HEK293 (cell line): ENCODE measurements at regions not wholly inside any gene's neighbourhood (a gene's known extent, or its start where the extent isn't known, plus 50 kb on each side); places are given as distances from the start of the nearest gene placed in this dataset.

Experiments
- CTCF ChIA-PET: fragments of 350-600 bp; formaldehyde crosslinking; extraction: SDS; loops from one replicate; lab custom pipeline; 2021; ENCODE audit warnings: antibody characterized with exemption; lab: Yijun Ruan, JAX
- POLR2A ChIA-PET: fragments of 300-600 bp; formaldehyde crosslinking; extraction: SDS; loops from one replicate; lab custom pipeline; 2020; ENCODE audit warnings: antibody characterized with exemption, inconsistent platforms; lab: Yijun Ruan, JAX
- H3K27ac ChIP-seq: fragments of 200-500 bp; sonication (Bioruptor generic); 2 replicates; pipeline ENCODE4 v1.5.1; 2014; ENCODE audit warnings: low read depth, low read length, control low read depth, inconsistent platforms; ENCODE audit errors: extremely low read depth
- H3K36me3 ChIP-seq, 2 experiments: fragments of 200-500 bp in 1 of 2; sonication (Bioruptor generic) in 1 of 2; 1 replicate in 1 of 2; 2 replicates in 1 of 2; pipeline ENCODE4 v1.5.1; 2014 to 2017; ENCODE audit warnings: inconsistent platforms in 2 of 2, low read length in 2 of 2; ENCODE audit not compliant: control insufficient read depth in 2 of 2, insufficient read depth in 1 of 2
- H3K4me1 ChIP-seq: fragments of 200-500 bp; sonication (Bioruptor generic); 2 replicates; pipeline ENCODE4 v1.5.1; 2014; ENCODE audit warnings: mild to moderate bottlenecking, low read length, inconsistent platforms; ENCODE audit not compliant: control insufficient read depth, insufficient read depth
- H3K4me3 ChIP-seq: 2 replicates; pipeline ENCODE4 v1.5.1; 2011; ENCODE audit warnings: low read depth, mild to moderate bottlenecking, control low read depth, low read length, moderate library complexity
- H3K9me3 ChIP-seq: fragments of 200-500 bp; sonication (Bioruptor generic); 2 replicates; pipeline ENCODE4 v1.5.1; 2014; ENCODE audit warnings: low read depth, low read length, inconsistent platforms; ENCODE audit not compliant: control insufficient read depth, insufficient read depth
- EGR2 ChIP-seq: fragments of 450-650 bp; formaldehyde crosslinking; IDR thresholded peaks from 2 replicates; pipeline ENCODE4 v1.5.1; 2016; ENCODE audit warnings: low read depth, missing biosample characterization, missing genetic modification characterization
- ELK4 ChIP-seq: IDR thresholded peaks from 2 replicates; pipeline ENCODE4 v1.6.1; 2011; ENCODE audit warnings: mild to moderate bottlenecking, low read depth, low read length, borderline replicate concordance
- ZFP3 ChIP-seq: fragments of 450-650 bp; formaldehyde crosslinking; IDR thresholded peaks from 2 replicates; pipeline ENCODE4 v1.5.1; 2016; ENCODE audit warnings: low read depth, missing biosample characterization, missing genetic modification characterization
- ZNF121 ChIP-seq: fragments of 450-650 bp; formaldehyde crosslinking; IDR thresholded peaks from 2 replicates; pipeline ENCODE4 v1.5.1; 2016; ENCODE audit warnings: missing biosample characterization, missing genetic modification characterization
- ZNF16 ChIP-seq: fragments of 450-650 bp; formaldehyde crosslinking; IDR thresholded peaks from 2 replicates; pipeline ENCODE4 v1.5.1; 2016; ENCODE audit warnings: low read depth, missing biosample characterization, missing genetic modification characterization
- ZNF335 ChIP-seq: fragments of 450-650 bp; formaldehyde crosslinking; conservative IDR thresholded peaks from 2 replicates; pipeline ENCODE4 v1.5.1; 2016; ENCODE audit warnings: missing biosample characterization, missing genetic modification characterization
- ZNF362 ChIP-seq: fragments of 450-650 bp; formaldehyde crosslinking; IDR thresholded peaks from 2 replicates; pipeline ENCODE4 v1.5.1; 2016; ENCODE audit warnings: missing biosample characterization, missing genetic modification characterization
- ZNF404 ChIP-seq: fragments of 450-650 bp; formaldehyde crosslinking; IDR thresholded peaks from 2 replicates; pipeline ENCODE4 v1.5.1; 2017; ENCODE audit warnings: missing biosample characterization, missing genetic modification characterization
- ZNF416 ChIP-seq: fragments of 450-650 bp; formaldehyde crosslinking; IDR thresholded peaks from 2 replicates; pipeline ENCODE4 v1.5.1; 2016; ENCODE audit warnings: missing biosample characterization, missing genetic modification characterization
- ZNF423 ChIP-seq: fragments of 450-650 bp; formaldehyde crosslinking; IDR thresholded peaks from 2 replicates; pipeline ENCODE4 v1.5.1; 2016; ENCODE audit warnings: missing biosample characterization, missing genetic modification characterization
- ZNF48 ChIP-seq: fragments of 450-650 bp; formaldehyde crosslinking; IDR thresholded peaks from 2 replicates; pipeline ENCODE4 v1.5.1; 2016; ENCODE audit warnings: missing biosample characterization, missing genetic modification characterization
- ZNF488 ChIP-seq: fragments of 450-650 bp; formaldehyde crosslinking; IDR thresholded peaks from 2 replicates; pipeline ENCODE4 v1.5.1; 2016; ENCODE audit warnings: missing biosample characterization, missing genetic modification characterization
- ZNF510 ChIP-seq: fragments of 450-650 bp; formaldehyde crosslinking; IDR thresholded peaks from 2 replicates; pipeline ENCODE4 v1.5.1; 2018; ENCODE audit warnings: mild to moderate bottlenecking, missing genetic modification characterization, missing biosample characterization; ENCODE audit not compliant: insufficient replicate concordance
- ZNF521 ChIP-seq: fragments of 450-650 bp; formaldehyde crosslinking; IDR thresholded peaks from 2 replicates; pipeline ENCODE4 v1.5.1; 2017; ENCODE audit warnings: missing biosample characterization, mild to moderate bottlenecking, missing genetic modification characterization
- ZNF548 ChIP-seq: fragments of 450-650 bp; formaldehyde crosslinking; IDR thresholded peaks from 2 replicates; pipeline ENCODE4 v1.5.1; 2016; ENCODE audit warnings: missing biosample characterization, missing genetic modification characterization
- ZNF549 ChIP-seq: fragments of 450-650 bp; IDR thresholded peaks from 2 replicates; pipeline ENCODE4 v1.5.1; 2018; ENCODE audit warnings: missing biosample characterization, missing genetic modification characterization, mild to moderate bottlenecking, inconsistent platforms, moderate library complexity
- ZNF555 ChIP-seq: fragments of 450-650 bp; formaldehyde crosslinking; conservative IDR thresholded peaks from 2 replicates; pipeline ENCODE4 v1.5.1; 2017; ENCODE audit warnings: missing biosample characterization, mild to moderate bottlenecking, missing genetic modification characterization, inconsistent platforms
- ZNF654 ChIP-seq: fragments of 450-650 bp; formaldehyde crosslinking; IDR thresholded peaks from 2 replicates; pipeline ENCODE4 v1.5.1; 2016; ENCODE audit warnings: low read depth, missing biosample characterization, missing genetic modification characterization
- ZNF658 ChIP-seq: fragments of 450-650 bp; formaldehyde crosslinking; IDR thresholded peaks from 2 replicates; pipeline ENCODE4; 2016; ENCODE audit warnings: missing biosample characterization, missing genetic modification characterization
- ZNF692 ChIP-seq: fragments of 450-650 bp; formaldehyde crosslinking; IDR thresholded peaks from 2 replicates; pipeline ENCODE4 v1.5.1; 2016; ENCODE audit warnings: missing biosample characterization, missing genetic modification characterization
- ZNF776 ChIP-seq: fragments of 450-650 bp; formaldehyde crosslinking; IDR thresholded peaks from 2 replicates; pipeline ENCODE4 v1.5.0; 2017; ENCODE audit warnings: missing biosample characterization, missing genetic modification characterization, borderline replicate concordance
- TF ChIP-seq, protein P1 (sequence below): fragments of 450-650 bp; formaldehyde crosslinking; IDR thresholded peaks from 2 replicates; pipeline ENCODE4 v1.5.1; 2016; ENCODE audit warnings: missing biosample characterization, missing genetic modification characterization

DNA sequence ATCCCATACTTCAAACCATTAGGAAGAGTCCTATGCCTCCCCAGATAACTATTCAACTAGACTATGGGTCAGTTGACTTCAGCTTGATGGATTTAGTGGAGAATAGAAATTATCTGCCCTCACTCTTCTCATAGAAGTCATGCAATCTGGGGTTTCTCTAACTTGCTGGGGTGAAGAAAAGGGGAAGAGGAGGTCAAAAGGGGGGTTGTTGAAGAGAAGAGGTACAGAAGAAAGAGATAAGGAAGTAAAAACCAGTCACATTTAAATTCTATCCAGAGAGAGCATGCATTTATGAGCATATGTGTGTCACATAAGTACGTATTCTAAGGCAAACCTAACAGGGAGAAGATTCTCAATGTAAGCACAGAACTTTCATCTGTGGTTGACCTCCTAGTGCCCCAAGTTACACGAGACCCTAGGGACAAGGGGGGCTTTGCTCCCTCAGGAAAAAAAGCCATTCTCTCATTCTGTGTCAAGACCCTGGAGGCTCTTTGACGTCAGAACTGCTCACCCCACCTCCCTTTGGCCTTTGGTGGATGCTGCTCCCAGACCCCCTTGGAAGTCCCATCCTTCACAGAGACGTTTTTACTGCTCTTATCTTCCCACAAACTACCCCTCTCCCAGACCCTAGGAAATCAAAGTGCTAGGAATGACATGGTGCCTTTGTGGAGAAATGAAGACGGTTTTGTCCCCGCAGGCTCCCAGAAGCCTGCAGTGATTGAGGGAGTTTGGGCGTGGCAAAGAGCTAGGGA lies 236.8 kb upstream of the TNP1 start:
- CTCF ChIA-PET, result interaction anchor here (0.7 to 1.8 kb wide), 2 partner anchors 8 to 312 kb away, joined by 4 to 7 read pairs; no protein-coding TSS in a partner anchor

DNA sequence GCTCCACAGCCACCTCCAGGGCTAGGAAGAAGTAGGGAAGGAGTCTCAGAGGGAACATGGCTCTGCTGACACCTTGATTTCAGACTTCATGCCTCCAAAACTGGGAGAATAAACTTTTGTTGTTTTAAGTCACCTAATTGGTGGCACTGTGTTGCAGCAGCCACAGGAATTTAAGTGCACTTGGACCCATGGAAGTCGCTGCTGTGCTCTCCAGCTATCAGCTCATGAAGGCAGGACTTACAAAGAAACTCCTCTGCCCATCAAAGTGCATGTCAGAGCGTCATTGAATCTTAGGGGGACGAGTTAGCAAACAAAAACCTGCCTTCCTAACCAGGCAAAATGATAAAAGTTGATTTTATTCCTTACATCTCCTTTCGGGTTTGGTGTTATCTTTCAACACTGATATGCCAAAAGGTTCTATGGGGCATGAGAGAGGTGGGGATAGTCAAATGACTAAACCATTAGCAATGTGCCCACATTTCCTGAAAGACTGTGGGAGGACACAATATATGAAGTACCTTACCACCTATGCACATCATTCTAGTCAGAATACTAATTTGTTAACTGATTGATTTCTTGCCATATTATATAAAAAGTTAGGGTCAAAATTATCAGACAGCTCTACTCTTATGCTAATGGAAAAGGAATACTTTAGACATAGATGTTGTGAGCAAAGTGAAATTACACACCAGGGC lies 235.8 kb upstream of the TNP1 start:
- POLR2A ChIA-PET, result no interaction called here
- no peak overlapping the region for H3K4me3 ChIP-seq
- H3K27ac ChIP-seq, result no peak overlapping the region

More for the DNA sequence above, 236.8 kb upstream of the TNP1 start:
- H3K9me3 ChIP-seq, result no peaks in the 10 kb centered on the region
- H3K4me1 ChIP-seq, result no peaks in the 10 kb centered on the region
- H3K27ac ChIP-seq, result no peak overlapping the region
- no peak for TF ChIP-seq ZNF404 (tag by site-specific recombination)
- no peak for TF ChIP-seq ZNF776 (tag by site-specific recombination)
- H3K36me3 ChIP-seq, result no peaks in the 10 kb centered on the region
- no peak overlapping the region for H3K4me3 ChIP-seq
- POLR2A ChIA-PET, result no interaction called here

DNA sequence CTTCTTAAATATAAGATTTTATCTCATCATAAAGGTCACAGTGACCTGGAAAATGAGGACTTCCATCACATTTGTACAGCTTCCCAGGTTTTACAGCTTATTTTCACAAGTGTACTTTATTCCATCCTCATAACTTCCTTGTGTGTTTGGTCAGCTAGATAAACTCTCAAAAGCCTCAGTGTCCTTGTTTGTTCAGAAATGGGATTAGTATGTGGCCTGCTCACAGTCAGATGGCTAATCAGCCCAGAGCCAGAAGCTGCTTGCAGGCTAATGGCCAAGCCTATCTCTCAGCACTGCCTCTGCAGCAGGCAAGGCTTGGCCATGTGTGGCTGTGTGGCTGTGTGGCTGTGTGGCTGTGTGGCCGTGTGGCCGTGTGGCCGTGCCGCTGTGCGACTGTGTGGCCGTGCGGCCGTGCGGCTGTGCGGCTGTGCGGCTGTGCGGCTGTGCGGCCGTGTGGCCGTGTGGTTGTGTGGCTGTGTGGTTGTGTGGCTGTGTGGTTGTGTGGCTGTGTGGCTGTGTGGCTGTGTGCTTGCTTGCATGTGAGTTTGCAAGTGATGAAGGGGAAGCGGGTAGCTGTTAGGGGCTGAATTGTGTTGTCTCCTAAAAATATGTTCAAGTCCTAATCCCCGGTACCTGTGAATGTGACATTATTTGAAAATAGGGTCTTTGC lies 233.0 kb upstream of the TNP1 start:
- H3K36me3 ChIP-seq, result no peaks in the 10 kb centered on the region
- POLR2A ChIA-PET, result no interaction called here
- H3K9me3 ChIP-seq, result no peaks in the 10 kb centered on the region
- no peak for TF ChIP-seq ZNF521
- TF ChIP-seq ZNF121 (tag by site-specific recombination), result no peak
- no peak for TF ChIP-seq ZNF658 (tag by site-specific recombination)
- TF ChIP-seq ELK4, result no peak
- no peak for TF ChIP-seq ZNF549 (tag by site-specific recombination)
- TF ChIP-seq ZNF692 (tag by site-specific recombination), result no peak
- TF ChIP-seq ZFP3, result no peak
- no peak for TF ChIP-seq ZNF48
- TF ChIP-seq ZNF335 (tag by site-specific recombination), result no peak
- TF ChIP-seq ZNF423 (tag by site-specific recombination), result no peak
- TF ChIP-seq EGR2 (tag by site-specific recombination), result no peak
- TF ChIP-seq, protein P1, sequence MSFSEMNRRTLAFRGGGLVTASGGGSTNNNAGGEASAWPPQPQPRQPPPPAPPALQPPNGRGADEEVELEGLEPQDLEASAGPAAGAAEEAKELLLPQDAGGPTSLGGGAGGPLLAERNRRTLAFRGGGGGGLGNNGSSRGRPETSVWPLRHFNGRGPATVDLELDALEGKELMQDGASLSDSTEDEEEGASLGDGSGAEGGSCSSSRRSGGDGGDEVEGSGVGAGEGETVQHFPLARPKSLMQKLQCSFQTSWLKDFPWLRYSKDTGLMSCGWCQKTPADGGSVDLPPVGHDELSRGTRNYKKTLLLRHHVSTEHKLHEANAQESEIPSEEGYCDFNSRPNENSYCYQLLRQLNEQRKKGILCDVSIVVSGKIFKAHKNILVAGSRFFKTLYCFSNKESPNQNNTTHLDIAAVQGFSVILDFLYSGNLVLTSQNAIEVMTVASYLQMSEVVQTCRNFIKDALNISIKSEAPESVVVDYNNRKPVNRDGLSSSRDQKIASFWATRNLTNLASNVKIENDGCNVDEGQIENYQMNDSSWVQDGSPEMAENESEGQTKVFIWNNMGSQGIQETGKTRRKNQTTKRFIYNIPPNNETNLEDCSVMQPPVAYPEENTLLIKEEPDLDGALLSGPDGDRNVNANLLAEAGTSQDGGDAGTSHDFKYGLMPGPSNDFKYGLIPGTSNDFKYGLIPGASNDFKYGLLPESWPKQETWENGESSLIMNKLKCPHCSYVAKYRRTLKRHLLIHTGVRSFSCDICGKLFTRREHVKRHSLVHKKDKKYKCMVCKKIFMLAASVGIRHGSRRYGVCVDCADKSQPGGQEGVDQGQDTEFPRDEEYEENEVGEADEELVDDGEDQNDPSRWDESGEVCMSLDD, result no peak
- TF ChIP-seq, all 188 proteins: peak for 0
- CTCF ChIA-PET, result no interaction called here
- Histone ChIP-seq H3K4me1 (no peaks in the 10 kb centered on the region), H3K4me3 (no peak overlapping the region), H3K27ac (no peak overlapping the region)

More for the DNA sequence above, 235.8 kb upstream of the TNP1 start:
- Histone ChIP-seq H3K9me3 (no peaks in the 10 kb centered on the region), H3K36me3 (no peaks in the 10 kb centered on the region), H3K4me1 (no peaks in the 10 kb centered on the region)
- TF ChIP-seq ZNF362 (tag by site-specific recombination), result no peak
- no peak for TF ChIP-seq ZNF654 (tag by site-specific recombination)
- no peak for TF ChIP-seq ZNF16 (tag by site-specific recombination)
- no peak for TF ChIP-seq ZNF510
- TF ChIP-seq ZNF416, result no peak
- no peak for TF ChIP-seq ZNF488 (tag by site-specific recombination)
- no peak for TF ChIP-seq ZNF548 (tag by site-specific recombination)
- no peak for TF ChIP-seq ZNF555 (tag by site-specific recombination)
- CTCF ChIA-PET, result interaction anchor here (0.7 to 1.8 kb wide), 2 partner anchors 9 to 313 kb away, joined by 4 to 7 read pairs; no protein-coding TSS in a partner anchor
